Pancreas (tissue), 10 donors: ENCODE measurements at regions not wholly inside any gene's neighbourhood (a gene's known extent, or its start where the extent isn't known, plus 50 kb on each side); places are given as distances from the start of the nearest gene placed in this dataset.

Experiments
- ATAC-seq, 4 donors: fragments of 200-7000 bp; cut with Tn5 transposase; one replicate each; pipeline versions ENCODE4 v1.8.0 to v1.9.1; 2020; ENCODE audit warnings: mild to moderate bottlenecking in 4 of 4, moderate library complexity in 4 of 4
- DNase-seq, 6 donors: peaks; one replicate each; pipeline ENCODE4 v3.0.0-alpha.2; 2020
- FAIRE-seq: peaks from 2 replicates; lab custom pipeline; 2012; peaks lifted over from hg19 to GRCh38; lab: Jason Lieb, UNC
- H3K27ac ChIP-seq, 4 donors: fragments of 200-600 bp; sonication (generic); 1 replicate in 3 of 4; 2 replicates in 1 of 4; pipeline versions ENCODE4 v1.5.0 to v1.8.0; 2020
- H3K27me3 ChIP-seq, 4 donors: fragments of 200-600 bp; one replicate each; pipeline ENCODE4 v1.8.0; 2021
- H3K36me3 ChIP-seq, 3 donors: fragments of 200-600 bp; sonication (generic) in 1 of 3; one replicate each; pipeline versions ENCODE4 v1.5.0 to v1.8.0; 2020 to 2021
- H3K4me1 ChIP-seq, 3 donors: fragments of 200-600 bp; one replicate each; pipeline ENCODE4 v1.8.0; 2021
- H3K4me3 ChIP-seq, 4 donors: fragments of 200-600 bp; sonication (generic) in 2 of 4; one replicate each; pipeline versions ENCODE4 v1.5.0 to v1.8.0; 2020 to 2021
- H3K9me3 ChIP-seq, 4 donors: fragments of 200-600 bp; one replicate each; pipeline ENCODE4 v1.8.0; 2021
- WGBS, 2 donors: extraction: QIAGEN DNeasy Blood & Tissue Kit; methylation state at CpG; one replicate each; pipeline ENCODE4 v1.1.7; 2013; 5-methylcytosine and 5-hydroxymethylcytosine counted together
- intact Hi-C, 3 donors: fragments of 100-400 bp; cut with DNase I; formaldehyde crosslinking; loops; one replicate each; pipeline versions ENCODE4 v1.11.1 to v1.14.2; 2022
- TF ChIP-seq, protein P1 (sequence below), 4 donors: fragments of 200-600 bp; sonication (generic) in 3 of 4; IDR thresholded peaks; one replicate each; pipeline versions ENCODE4 v1.5.0 to v1.8.0; 2021; ENCODE audit warnings: antibody characterized with exemption in 4 of 4
- donor health status: healthy with polysubstance abuse.
- donor health status: DM: no; HTN: no; CAD: no; lungs with moderate emphysema.
- donor health status: DM: no; HTN: no; CAD: no.
- donor health status: control.
- donor health status: control.
- donor health status: Bipolar disorder and iron deficiency.
- donor health status: DM: yes; HTN: yes; CAD: no.
- donor health status: DM: no; HTN: no; CAD: no.
- donor health status: DM: no; HTN: no; CAD: no.
- donor health status: DM: yes; HTN: yes; CAD: no.

DNA sequence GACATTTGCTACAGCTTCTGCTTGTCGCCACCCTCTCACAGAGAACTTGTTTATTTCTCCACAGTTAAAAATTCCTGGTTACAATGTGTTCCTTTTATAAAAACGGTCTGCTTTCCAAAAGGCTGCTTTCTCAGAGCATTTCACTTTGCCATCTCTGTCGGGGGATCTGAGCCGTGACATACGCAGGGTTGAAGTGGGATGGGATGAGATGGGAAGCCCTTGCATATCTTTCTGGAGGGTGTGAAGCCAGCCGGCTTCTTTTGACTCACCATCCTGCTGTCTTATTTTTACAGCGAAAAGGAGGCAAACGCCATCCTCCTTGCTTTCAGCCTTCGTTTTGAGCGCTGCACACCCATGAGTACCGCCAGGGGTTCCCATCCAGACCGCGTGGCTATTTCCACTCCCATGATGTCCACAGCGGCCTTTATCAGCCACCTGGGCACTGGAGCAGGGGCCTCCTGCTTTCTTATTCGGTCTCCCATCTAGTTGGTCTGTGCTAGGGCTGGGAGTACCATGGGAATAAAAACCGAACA lies 99.8 kb upstream of the GATB start:
- H3K4me1 ChIP-seq, result no peaks in the 10 kb centered on the region
- H3K4me3 ChIP-seq, result no peak overlapping the region
- H3K36me3 ChIP-seq, result no peaks in the 10 kb centered on the region
- H3K27ac ChIP-seq, result no peak overlapping the region
- DNase-seq (no peak), ATAC-seq (no peak), FAIRE-seq (no peak)
- TF ChIP-seq, protein P1, sequence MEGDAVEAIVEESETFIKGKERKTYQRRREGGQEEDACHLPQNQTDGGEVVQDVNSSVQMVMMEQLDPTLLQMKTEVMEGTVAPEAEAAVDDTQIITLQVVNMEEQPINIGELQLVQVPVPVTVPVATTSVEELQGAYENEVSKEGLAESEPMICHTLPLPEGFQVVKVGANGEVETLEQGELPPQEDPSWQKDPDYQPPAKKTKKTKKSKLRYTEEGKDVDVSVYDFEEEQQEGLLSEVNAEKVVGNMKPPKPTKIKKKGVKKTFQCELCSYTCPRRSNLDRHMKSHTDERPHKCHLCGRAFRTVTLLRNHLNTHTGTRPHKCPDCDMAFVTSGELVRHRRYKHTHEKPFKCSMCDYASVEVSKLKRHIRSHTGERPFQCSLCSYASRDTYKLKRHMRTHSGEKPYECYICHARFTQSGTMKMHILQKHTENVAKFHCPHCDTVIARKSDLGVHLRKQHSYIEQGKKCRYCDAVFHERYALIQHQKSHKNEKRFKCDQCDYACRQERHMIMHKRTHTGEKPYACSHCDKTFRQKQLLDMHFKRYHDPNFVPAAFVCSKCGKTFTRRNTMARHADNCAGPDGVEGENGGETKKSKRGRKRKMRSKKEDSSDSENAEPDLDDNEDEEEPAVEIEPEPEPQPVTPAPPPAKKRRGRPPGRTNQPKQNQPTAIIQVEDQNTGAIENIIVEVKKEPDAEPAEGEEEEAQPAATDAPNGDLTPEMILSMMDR (IDR thresholded peaks at IDR 0.05), result no peak
- 67 to 77% methylated on average over 16 of the region's 16 CpGs for WGBS, 2 donors
- H3K27me3 ChIP-seq, result no peaks in the 10 kb centered on the region
- intact Hi-C loops, result no loop called here
- no peaks in the 10 kb centered on the region for H3K9me3 ChIP-seq

DNA sequence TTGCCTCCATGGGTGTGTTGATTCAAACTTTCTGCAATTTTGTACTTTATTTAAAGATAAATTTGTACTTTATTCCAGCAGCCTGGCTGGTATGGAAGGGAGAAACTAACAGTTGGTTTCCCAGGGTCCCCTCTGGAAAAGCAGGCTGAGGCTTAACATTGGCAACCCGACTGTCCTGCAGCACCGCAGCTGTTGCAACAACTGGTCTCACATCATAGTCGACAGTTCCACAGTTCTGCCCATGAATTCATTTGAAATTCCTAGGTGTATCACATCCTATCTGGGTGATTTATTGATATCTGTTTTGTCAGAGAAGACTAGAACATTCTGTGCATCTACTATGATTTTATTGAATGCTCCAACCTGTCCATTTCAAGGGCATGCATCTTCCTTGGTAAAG lies 98.8 kb upstream of the GATB start:
- TF ChIP-seq, protein P1 (IDR thresholded peaks at IDR 0.05), result no peak
- FAIRE-seq, result no peak
- intact Hi-C loops, result no loop called here
- no peak for DNase-seq
- no peak for ATAC-seq
- Histone ChIP-seq H3K27ac (no peak overlapping the region), H3K4me1 (no peaks in the 10 kb centered on the region), H3K27me3 (no peaks in the 10 kb centered on the region), H3K9me3 (no peaks in the 10 kb centered on the region), H3K36me3 (no peaks in the 10 kb centered on the region), H3K4me3 (no peak overlapping the region)
- 64 to 75% methylated on average over 3 of the region's 3 CpGs for WGBS, 2 donors

DNA sequence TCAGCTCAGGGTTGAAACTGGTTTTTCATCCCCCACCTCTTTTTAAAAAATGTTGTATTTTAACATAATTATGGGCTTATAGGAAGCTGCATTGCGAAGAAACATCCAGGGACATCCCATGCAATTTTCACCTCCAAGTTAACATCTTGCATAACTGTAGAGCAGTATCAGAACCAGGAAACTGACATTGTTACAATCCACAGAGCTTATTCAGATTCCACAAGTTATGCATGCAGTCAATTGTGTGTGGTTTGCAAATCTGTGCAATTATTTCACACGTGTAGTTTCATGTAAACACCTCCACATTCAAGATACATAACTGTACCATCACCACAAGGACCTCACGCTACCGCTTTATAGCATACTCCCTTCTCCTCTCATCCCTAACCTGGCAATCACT lies 97.5 kb upstream of the GATB start:
- no peaks in the 10 kb centered on the region for H3K9me3 ChIP-seq
- no peak for FAIRE-seq
- H3K4me1 ChIP-seq, result no peaks in the 10 kb centered on the region
- 75 to 76% methylated on average over 4 of the region's 4 CpGs for WGBS, 2 donors
- H3K36me3 ChIP-seq, result no peaks in the 10 kb centered on the region
- no peak overlapping the region for H3K4me3 ChIP-seq
- TF ChIP-seq, protein P1 (IDR thresholded peaks at IDR 0.05), result no peak
- no peak for DNase-seq
- intact Hi-C loops, result no loop called here
- ATAC-seq, result no peak
- H3K27ac ChIP-seq, result no peak overlapping the region
- H3K27me3 ChIP-seq, result no peaks in the 10 kb centered on the region

DNA sequence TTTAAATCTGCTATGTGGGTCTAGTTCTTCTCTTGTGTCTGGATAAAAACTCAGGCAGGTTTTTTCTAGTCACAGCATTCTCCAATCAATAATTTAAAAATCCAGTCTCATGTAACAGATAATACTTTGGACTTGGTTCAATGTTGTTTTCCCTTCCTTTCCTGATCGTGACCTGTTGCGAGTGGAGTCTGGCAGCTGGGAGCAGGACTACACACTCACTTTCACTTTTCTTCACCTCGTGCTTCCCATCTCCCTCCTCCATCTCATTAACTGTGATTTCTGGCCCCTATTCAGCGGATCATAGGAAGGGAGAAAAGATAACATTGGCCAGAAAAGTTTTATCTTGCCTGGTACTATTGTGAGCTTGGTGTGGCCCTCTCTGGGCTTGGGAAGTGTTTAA lies 96.6 kb upstream of the GATB start:
- Histone ChIP-seq H3K4me3 (no peak overlapping the region), H3K36me3 (no peaks in the 10 kb centered on the region), H3K9me3 (no peaks in the 10 kb centered on the region), H3K4me1 (no peaks in the 10 kb centered on the region), H3K27me3 (no peaks in the 10 kb centered on the region), H3K27ac (no peak overlapping the region)
- DNase-seq (no peak), FAIRE-seq (no peak), ATAC-seq (no peak)
- TF ChIP-seq, protein P1 (IDR thresholded peaks at IDR 0.05), result no peak
- intact Hi-C loops, result no loop called here
- WGBS, 2 donors, result 2 to 8% methylated on average over 4 of the region's 4 CpGs

DNA sequence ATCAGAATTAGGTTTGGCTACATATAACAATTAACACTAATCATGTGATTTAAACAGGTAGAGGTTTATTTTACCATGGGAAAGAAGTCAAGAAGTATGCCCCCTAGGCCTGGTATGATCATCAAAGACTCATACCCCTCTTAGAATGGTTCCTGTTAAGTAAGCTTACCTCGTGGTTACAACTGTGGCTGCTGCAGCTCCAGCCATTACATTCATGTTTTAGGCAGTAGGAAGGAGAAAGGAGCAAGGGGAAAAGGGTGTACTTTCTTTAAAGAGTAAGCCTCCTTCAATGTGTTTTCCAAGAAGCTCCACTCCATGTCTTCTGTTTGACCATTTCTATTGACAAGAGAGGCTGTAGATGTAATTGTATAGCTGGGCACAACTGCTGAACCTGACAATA lies 94.9 kb upstream of the GATB start:
- Histone ChIP-seq H3K9me3 (no peaks in the 10 kb centered on the region), H3K4me1 (no peaks in the 10 kb centered on the region), H3K27ac (no peak overlapping the region), H3K4me3 (no peak overlapping the region), H3K27me3 (no peaks in the 10 kb centered on the region), H3K36me3 (no peaks in the 10 kb centered on the region)
- WGBS, 2 donors, result 70 to 81% methylated on average over 1 of the region's 1 CpG
- DNase-seq (no peak), FAIRE-seq (no peak), ATAC-seq (no peak)
- intact Hi-C loops, result no loop called here
- TF ChIP-seq, protein P1 (IDR thresholded peaks at IDR 0.05), result no peak
